Endothelial cell of umbilical vein (primary cell): ENCODE measurements at regions not wholly inside any gene's neighbourhood (a gene's known extent, or its start where the extent isn't known, plus 50 kb on each side); places are given as distances from the start of the nearest gene placed in this dataset.

Experiments used
- BruUV-seq: library from RNA; stranded (reverse); fragments of 400-500 nt; replicated peaks from 2 replicates; lab custom pipeline; 2021; lab: Mats Ljungman, UMichigan
- CTCF ChIA-PET: fragments of 300-600, 350-600 bp; sonication (Branson Sonifier 250); formaldehyde crosslinking; loops from one replicate; lab custom pipeline; 2021; ENCODE audit warnings: antibody characterized with exemption, inconsistent platforms; lab: Charles Lee
- POLR2A ChIA-PET: fragments of 300-600, 350-600 bp; sonication (Branson Sonifier 250); formaldehyde crosslinking; loops from one replicate; lab custom pipeline; 2021; ENCODE audit warnings: antibody characterized with exemption, inconsistent platforms; lab: Charles Lee
- DNase-seq: peaks from one replicate; pipeline ENCODE4 v3.0.0-alpha.2; 2011; ENCODE audit warnings: low read depth, low spot score
- FAIRE-seq: peaks from 2 replicates; lab custom pipeline; 2011; peaks lifted over from hg19 to GRCh38; lab: Jason Lieb, UNC
- H2AFZ ChIP-seq: 2 replicates; pipeline ENCODE4 v1.6.0; 2012; ENCODE audit warnings: low read depth, low read length, control low read depth, inconsistent platforms
- H3K27ac ChIP-seq: 2 replicates; pipeline ENCODE4 v1.5.1; 2011; ENCODE audit warnings: low read depth, mild to moderate bottlenecking, control low read depth, low read length, moderate library complexity; ENCODE audit not compliant: insufficient read depth
- H3K27me3 ChIP-seq, 2 experiments: 2 replicates each; pipeline versions ENCODE4 v1.6.0 to v1.6.1; 2011; ENCODE audit warnings: low read length in 2 of 2, mixed read lengths in 1 of 2; ENCODE audit not compliant: control insufficient read depth in 2 of 2, insufficient read depth in 2 of 2
- H3K36me3 ChIP-seq, 2 experiments: 2 replicates in 1 of 2; 3 replicates in 1 of 2; pipeline ENCODE4 v1.5.1; 2011; ENCODE audit warnings: low read length in 2 of 2, mild to moderate bottlenecking in 1 of 2, moderate library complexity in 1 of 2; ENCODE audit not compliant: control insufficient read depth in 2 of 2, insufficient read depth in 2 of 2; ENCODE audit errors: extremely low read depth in 1 of 2
- H3K4me1 ChIP-seq: 3 replicates; pipeline ENCODE4 v1.5.1; 2011; ENCODE audit warnings: mild to moderate bottlenecking, low read length; ENCODE audit not compliant: control insufficient read depth, insufficient read depth; ENCODE audit errors: extremely low read depth
- H3K4me2 ChIP-seq: 2 replicates; pipeline ENCODE4 v1.6.1; 2011; ENCODE audit warnings: low read length, control low read depth, mixed read lengths; ENCODE audit not compliant: insufficient read depth
- H3K4me3 ChIP-seq, 3 experiments: fragments of 200-600 bp in 1 of 3; sonication (generic), shearing (Covaris generic) in 1 of 3; replicated peaks in 1 of 3; 2 replicates each; pipeline ENCODE4 v1.5.1; 2011 to 2016; ENCODE audit warnings: control low read depth in 3 of 3, low read length in 3 of 3, mild to moderate bottlenecking in 2 of 3, inconsistent platforms in 1 of 3, low read depth in 1 of 3, moderate library complexity in 1 of 3; ENCODE audit not compliant: insufficient read depth in 1 of 3
- H3K79me2 ChIP-seq: 2 replicates; pipeline ENCODE4 v1.6.0; 2012; ENCODE audit warnings: low read length, inconsistent platforms; ENCODE audit not compliant: control insufficient read depth, insufficient read depth
- H3K9ac ChIP-seq: replicated peaks from 2 replicates; pipeline ENCODE3; 2011; ENCODE audit warnings: low read length, control low read depth; ENCODE audit not compliant: insufficient read depth; ENCODE audit errors: extremely low read depth
- H3K9me1 ChIP-seq: replicated peaks from 3 replicates; pipeline ENCODE4 v1.6.0; 2011; ENCODE audit warnings: mild to moderate bottlenecking, low read length; ENCODE audit not compliant: control insufficient read depth, insufficient read depth; ENCODE audit errors: extremely low read depth
- H3K9me3 ChIP-seq: replicated peaks from 2 replicates; pipeline ENCODE4 v1.5.1; 2012; ENCODE audit warnings: low read length, inconsistent platforms; ENCODE audit not compliant: control insufficient read depth, insufficient read depth
- H4K20me1 ChIP-seq: replicated peaks from 2 replicates; pipeline ENCODE3; 2011; ENCODE audit warnings: mild to moderate bottlenecking, low read length; ENCODE audit not compliant: control insufficient read depth, insufficient read depth; ENCODE audit errors: extremely low read depth
- CTCF ChIP-seq, 2 donors: IDR thresholded peaks; 1 replicate in 1 of 2; 2 replicates in 1 of 2; pipeline ENCODE4 v1.5.1; 2011; ENCODE audit warnings: low read length in 2 of 2, mild to moderate bottlenecking in 2 of 2, moderate library complexity in 2 of 2, control low read depth in 1 of 2, inconsistent platforms in 1 of 2, low read depth in 1 of 2; ENCODE audit not compliant: insufficient read depth in 1 of 2; ENCODE audit errors: extremely low read depth in 1 of 2
- EZH2 ChIP-seq: IDR thresholded peaks from 2 replicates; pipeline ENCODE4 v1.6.1; 2012; ENCODE audit warnings: borderline replicate concordance, low read depth, mild to moderate bottlenecking, moderate library complexity, low read length, inconsistent platforms; ENCODE audit not compliant: severe bottlenecking
- FOS ChIP-seq: IDR thresholded peaks from 2 replicates; pipeline ENCODE4 v1.6.1; 2011; ENCODE audit warnings: mild to moderate bottlenecking, low read length, moderate library complexity, borderline replicate concordance; ENCODE audit not compliant: insufficient read depth
- GATA2 ChIP-seq: IDR thresholded peaks from 2 replicates; pipeline ENCODE4 v1.7.0; 2011; ENCODE audit warnings: low read depth, mild to moderate bottlenecking, moderate library complexity, mixed read lengths, low read length; ENCODE audit not compliant: insufficient read length, insufficient read depth
- JUN ChIP-seq: IDR thresholded peaks from 2 replicates; pipeline ENCODE4 v1.6.1; 2011; ENCODE audit warnings: borderline replicate concordance, low read depth; ENCODE audit not compliant: insufficient read length, insufficient read depth
- MAX ChIP-seq: IDR thresholded peaks from 2 replicates; pipeline ENCODE4 v1.6.1; 2011; ENCODE audit not compliant: insufficient read depth, insufficient read length
- MYC ChIP-seq: IDR thresholded peaks from one replicate; pipeline ENCODE4 v1.6.1; 2011; ENCODE audit warnings: mild to moderate bottlenecking, low read depth, low read length
- POLR2A ChIP-seq: IDR thresholded peaks from 2 replicates; pipeline ENCODE4 v1.6.1; 2012; ENCODE audit warnings: low read depth, mild to moderate bottlenecking, control low read depth, low read length
- POLR2AphosphoS5 ChIP-seq: IDR thresholded peaks from 2 replicates; pipeline ENCODE4 v1.6.1; 2012; ENCODE audit warnings: low read depth, mild to moderate bottlenecking, control low read depth, low read length, moderate library complexity; ENCODE audit not compliant: insufficient read depth
- dilution Hi-C: fragments of 300-500 bp; cut with MboI; formaldehyde crosslinking; loops from one replicate; pipeline ENCODE4 v1.15.0; 2019; ENCODE audit warnings: low sequenced_read_pairs; ENCODE audit not compliant: extremely low pct_ligation_motif_present
- intact Hi-C: fragments of 100-400 bp; cut with micrococcal nuclease; formaldehyde crosslinking; loops from one replicate; pipeline ENCODE4 v1.10.0; 2022

GRCh38 chr10:64096941-64097340, 575.7 kb downstream of the REEP3 start:
- BruUV-seq: no TSS peak
- FAIRE-seq: no peak
- no peaks in the 10 kb centered on the region for H3K36me3 ChIP-seq
- no peaks in the 10 kb centered on the region for H3K27me3 ChIP-seq
- H3K4me1 ChIP-seq: no peaks in the 10 kb centered on the region
- no peak overlapping the region for H2AFZ ChIP-seq
- no peak overlapping the region for H3K4me2 ChIP-seq
- intact Hi-C loops (no loop called here), dilution Hi-C loops (no loop called here)
- POLR2A ChIA-PET: no interaction called here
- no peaks in the 10 kb centered on the region for H4K20me1 ChIP-seq
- TF ChIP-seq POLR2AphosphoS5 (no peak), MYC (no peak), POLR2A (no peak), EZH2 (no peak), FOS (no peak), JUN (no peak), CTCF (IDR thresholded peaks at IDR 0.05; ENCODE audit: extremely low read depth in 1 of 2, insufficient read depth in 1 of 2, low read depth in 1 of 2, low read length in 2 of 2) (no peak), MAX (no peak), GATA2 (no peak)
- no peak overlapping the region for H3K27ac ChIP-seq
- H3K79me2 ChIP-seq: no peaks in the 10 kb centered on the region
- H3K9me3 ChIP-seq: no peaks in the 10 kb centered on the region
- CTCF ChIA-PET: no interaction called here
- H3K4me3 ChIP-seq: no peak overlapping the region
- no peaks in the 10 kb centered on the region for H3K9me1 ChIP-seq
- DNase-seq: no peak
- no peak overlapping the region for H3K9ac ChIP-seq
